CD14-positive monocyte (primary cell): ENCODE measurements at regions not wholly inside any gene's neighbourhood (a gene's known extent, or its start where the extent isn't known, plus 50 kb on each side); places are given as distances from the start of the nearest gene placed in this dataset.
A peak's percentile ranks its signal among the peaks of the same experiment; 100 is the strongest.

Source experiments
- DNase-seq, 3 donors: peaks; one replicate each; pipeline ENCODE4 v3.0.0-alpha.2; 2011 to 2022
- H2AFZ ChIP-seq: 2 replicates; pipeline ENCODE4 v1.6.0; 2012; ENCODE audit warnings: mild to moderate bottlenecking, low read depth, low read length, inconsistent platforms; ENCODE audit not compliant: insufficient read depth, poor library complexity, severe bottlenecking
- H3K27ac ChIP-seq, 2 donors: 1 replicate in 1 of 2; 2 replicates in 1 of 2; pipeline ENCODE4 v1.5.1; 2012 to 2013; ENCODE audit warnings: low read length in 2 of 2, control low read depth in 1 of 2, inconsistent platforms in 1 of 2, low read depth in 1 of 2, mild to moderate bottlenecking in 1 of 2
- H3K27me3 ChIP-seq, 2 donors: one replicate each; pipeline versions ENCODE4 v1.6.0 to v1.6.1; 2011 to 2013; ENCODE audit warnings: low read length in 2 of 2; ENCODE audit not compliant: control insufficient read depth in 2 of 2, insufficient read depth in 2 of 2
- H3K36me3 ChIP-seq, 2 donors: replicated peaks in 1 of 2; 1 replicate in 1 of 2; 2 replicates in 1 of 2; pipeline versions ENCODE4 v1.5.1 to v1.6.1; 2012 to 2013; ENCODE audit warnings: low read length in 2 of 2, control low read depth in 1 of 2, inconsistent platforms in 1 of 2, mild to moderate bottlenecking in 1 of 2; ENCODE audit not compliant: insufficient read depth in 2 of 2, control insufficient read depth in 1 of 2
- H3K4me1 ChIP-seq, 2 donors: 1 replicate in 1 of 2; 2 replicates in 1 of 2; pipeline versions ENCODE4 v1.5.1 to v1.6.1; 2012 to 2013; ENCODE audit warnings: low read length in 2 of 2, control low read depth in 1 of 2, inconsistent platforms in 1 of 2, mild to moderate bottlenecking in 1 of 2, moderate library complexity in 1 of 2; ENCODE audit not compliant: insufficient read depth in 2 of 2, control insufficient read depth in 1 of 2
- H3K4me2 ChIP-seq: replicated peaks from 2 replicates; pipeline ENCODE3; 2012; ENCODE audit warnings: low read length, moderate library complexity, mild to moderate bottlenecking; ENCODE audit not compliant: poor library complexity, severe bottlenecking; ENCODE audit errors: extremely low read depth
- H3K4me3 ChIP-seq, 3 experiments: fragments of 200-600 bp in 1 of 3; sonication (generic) in 1 of 3; replicated peaks in 1 of 3; 1 replicate in 2 of 3; 2 replicates in 1 of 3; pipeline ENCODE4 v1.5.1; 2011 to 2013; ENCODE audit warnings: low read length in 3 of 3, mild to moderate bottlenecking in 3 of 3, control low read depth in 2 of 3, low read depth in 2 of 3, inconsistent platforms in 1 of 3, moderate library complexity in 1 of 3
- H3K79me2 ChIP-seq: 2 replicates; pipeline ENCODE4 v1.6.0; 2012; ENCODE audit warnings: mild to moderate bottlenecking, control low read depth, inconsistent platforms, low read length, moderate library complexity; ENCODE audit not compliant: insufficient read depth
- H3K9ac ChIP-seq: 2 replicates; pipeline ENCODE4 v1.6.0; 2017; ENCODE audit warnings: low read length, mild to moderate bottlenecking; ENCODE audit not compliant: insufficient read depth, poor library complexity, severe bottlenecking
- H3K9me3 ChIP-seq, 2 donors: replicated peaks in 1 of 2; 1 replicate in 1 of 2; 2 replicates in 1 of 2; pipeline versions ENCODE4 v1.5.1 to v1.6.1; 2012 to 2013; ENCODE audit warnings: low read length in 2 of 2, control low read depth in 1 of 2; ENCODE audit not compliant: control insufficient read depth in 1 of 2, insufficient read depth in 1 of 2
- H4K20me1 ChIP-seq: 2 replicates; pipeline ENCODE4 v1.6.0; 2012; ENCODE audit warnings: mild to moderate bottlenecking, low read length, control low read depth, moderate library complexity; ENCODE audit not compliant: insufficient read depth
- H3K27ac Mint-ChIP-seq, 7 donors: one replicate each; pipeline ENCODE4 v1.8.0; 2020; ENCODE audit warnings: mild to moderate bottlenecking in 7 of 7, mixed read lengths in 7 of 7, moderate library complexity in 6 of 7, inconsistent platforms in 2 of 7
- H3K27me3 Mint-ChIP-seq, 3 donors: one replicate each; pipeline ENCODE4 v1.8.0; 2021 to 2022; ENCODE audit warnings: low read depth in 3 of 3, mild to moderate bottlenecking in 3 of 3, mixed read lengths in 3 of 3, moderate library complexity in 3 of 3, inconsistent platforms in 1 of 3
- H3K36me3 Mint-ChIP-seq, 2 donors: one replicate each; pipeline ENCODE4 v1.8.0; 2020; ENCODE audit warnings: mixed read lengths in 2 of 2, inconsistent platforms in 1 of 2, mild to moderate bottlenecking in 1 of 2
- H3K4me1 Mint-ChIP-seq: one replicate; pipeline ENCODE4 v1.8.0; 2020; ENCODE audit warnings: mild to moderate bottlenecking, mixed read lengths
- H3K4me3 Mint-ChIP-seq, 2 donors: one replicate each; pipeline ENCODE4 v1.8.0; 2020; ENCODE audit warnings: mild to moderate bottlenecking in 2 of 2, mixed read lengths in 2 of 2, moderate library complexity in 1 of 2
- H3K9me3 Mint-ChIP-seq, 7 donors: one replicate each; pipeline ENCODE4 v1.8.0; 2020 to 2022; ENCODE audit warnings: mixed read lengths in 7 of 7, mild to moderate bottlenecking in 6 of 7, moderate library complexity in 6 of 7, inconsistent platforms in 2 of 7
- WGBS: methylation state at CpG from one replicate; pipeline ENCODE4 v1.1.5; 2013; ENCODE audit warnings: missing lambda C conversion rate; ENCODE audit not compliant: insufficient coverage; 5-methylcytosine and 5-hydroxymethylcytosine counted together
- intact Hi-C, 2 donors: fragments of 100-400 bp; cut with micrococcal nuclease; formaldehyde crosslinking; loops; one replicate each; pipeline versions ENCODE4 v1.15.0 to v1.15.1; 2023
- TF ChIP-seq, protein P1 (sequence below): fragments of 200-600 bp; IDR thresholded peaks from one replicate; pipeline ENCODE4 v1.8.0; 2022; ENCODE audit warnings: antibody characterized with exemption, mild to moderate bottlenecking

DNA sequence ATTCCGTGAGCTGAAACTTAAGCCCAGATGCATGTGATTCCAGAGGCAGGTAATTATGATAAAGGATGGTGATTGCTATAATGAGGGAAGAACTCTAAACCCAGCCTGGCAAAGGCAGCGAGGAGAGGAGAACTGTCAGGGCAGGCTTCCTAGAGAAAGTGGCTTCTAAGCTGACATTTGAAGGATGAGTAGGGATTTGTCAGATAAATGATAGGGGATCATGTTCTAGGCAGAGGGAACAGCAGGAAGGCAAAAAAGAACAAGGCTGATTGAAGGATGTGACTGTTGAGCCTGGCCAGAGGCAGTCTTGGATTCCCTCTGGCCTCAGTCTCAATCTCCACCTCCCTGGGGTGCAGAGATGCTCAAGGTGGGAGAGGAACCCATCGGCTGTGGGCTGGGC, 146.4 kb upstream of the POU3F1 start:
- no peaks in the 10 kb centered on the region for H4K20me1 ChIP-seq
- Mint-ChIP-seq H3K36me3 (no peaks in the 10 kb centered on the region), H3K4me1 (peaks cover 5% of the 10 kb centered on the region), H3K4me3 (no peak overlapping the region), H3K27me3 (peaks cover 10 to 18% (median 12%) of the 10 kb centered on the region in 3 donors), H3K27ac (no peak overlapping the region), H3K9me3 (peaks cover 0 to 2% (median 0%) of the 10 kb centered on the region in 7 donors)
- H3K4me2 ChIP-seq = no peak overlapping the region
- TF ChIP-seq, protein P1, sequence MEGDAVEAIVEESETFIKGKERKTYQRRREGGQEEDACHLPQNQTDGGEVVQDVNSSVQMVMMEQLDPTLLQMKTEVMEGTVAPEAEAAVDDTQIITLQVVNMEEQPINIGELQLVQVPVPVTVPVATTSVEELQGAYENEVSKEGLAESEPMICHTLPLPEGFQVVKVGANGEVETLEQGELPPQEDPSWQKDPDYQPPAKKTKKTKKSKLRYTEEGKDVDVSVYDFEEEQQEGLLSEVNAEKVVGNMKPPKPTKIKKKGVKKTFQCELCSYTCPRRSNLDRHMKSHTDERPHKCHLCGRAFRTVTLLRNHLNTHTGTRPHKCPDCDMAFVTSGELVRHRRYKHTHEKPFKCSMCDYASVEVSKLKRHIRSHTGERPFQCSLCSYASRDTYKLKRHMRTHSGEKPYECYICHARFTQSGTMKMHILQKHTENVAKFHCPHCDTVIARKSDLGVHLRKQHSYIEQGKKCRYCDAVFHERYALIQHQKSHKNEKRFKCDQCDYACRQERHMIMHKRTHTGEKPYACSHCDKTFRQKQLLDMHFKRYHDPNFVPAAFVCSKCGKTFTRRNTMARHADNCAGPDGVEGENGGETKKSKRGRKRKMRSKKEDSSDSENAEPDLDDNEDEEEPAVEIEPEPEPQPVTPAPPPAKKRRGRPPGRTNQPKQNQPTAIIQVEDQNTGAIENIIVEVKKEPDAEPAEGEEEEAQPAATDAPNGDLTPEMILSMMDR = no peak
- H3K79me2 ChIP-seq = no peaks in the 10 kb centered on the region
- no peaks in the 10 kb centered on the region for H3K9me3 ChIP-seq
- no peak for DNase-seq
- no peaks in the 10 kb centered on the region for H3K36me3 ChIP-seq
- no peak overlapping the region for H3K4me3 ChIP-seq
- H3K9ac ChIP-seq = no peak overlapping the region
- H3K27ac ChIP-seq = no peak overlapping the region
- H3K27me3 ChIP-seq = peaks cover 0 to 6% of the 10 kb centered on the region in 2 donors
- no peak overlapping the region for H2AFZ ChIP-seq
- WGBS = 64% methylated on average over 3 of the region's 3 CpGs
- H3K4me1 ChIP-seq = peaks cover 0 to 5% of the 10 kb centered on the region in 2 donors
- intact Hi-C loops = no loop called here

DNA sequence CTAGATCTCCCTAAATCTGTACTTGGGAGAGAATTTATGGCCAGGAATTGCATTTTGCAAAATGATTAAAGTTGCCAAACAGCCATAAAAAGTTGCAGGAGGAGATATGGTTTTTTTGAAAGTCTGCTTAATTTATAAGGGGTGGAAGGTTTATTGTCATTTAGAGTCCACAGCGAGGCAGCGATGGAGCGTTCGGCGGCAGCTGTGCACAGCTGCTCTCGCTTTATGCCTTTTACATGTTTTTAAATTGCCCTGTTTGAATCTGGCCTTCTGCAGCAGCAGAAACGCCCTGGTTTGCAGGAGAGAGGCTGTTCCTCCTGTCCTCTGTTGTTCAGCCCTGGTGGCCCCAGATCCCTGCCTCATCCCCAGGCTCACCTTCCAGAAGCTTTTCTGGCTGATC, 144.9 kb upstream of the POU3F1 start:
- H3K27ac Mint-ChIP-seq = peak overlapping the region in 1 of 7 donors; percentile 21
- H3K27me3 Mint-ChIP-seq = peaks cover 10 to 18% (median 13%) of the 10 kb centered on the region in 3 donors
- intact Hi-C loops = no loop called here
- Histone ChIP-seq H3K4me2 (no peak overlapping the region), H3K4me3 (no peak overlapping the region), H3K9ac (no peak overlapping the region), H3K4me1 (peaks cover 0 to 5% of the 10 kb centered on the region in 2 donors), H3K27ac (no peak overlapping the region), H3K36me3 (no peaks in the 10 kb centered on the region), H3K79me2 (no peaks in the 10 kb centered on the region), H3K9me3 (no peaks in the 10 kb centered on the region), H4K20me1 (no peaks in the 10 kb centered on the region), H3K27me3 (peaks cover 0 to 6% of the 10 kb centered on the region in 2 donors), H2AFZ (no peak overlapping the region)
- H3K4me1 Mint-ChIP-seq = peaks cover 8% of the 10 kb centered on the region
- H3K4me3 Mint-ChIP-seq = no peak overlapping the region
- H3K36me3 Mint-ChIP-seq = no peaks in the 10 kb centered on the region
- TF ChIP-seq, protein P1 = no peak
- 4% methylated on average over 6 of the region's 7 CpGs for WGBS
- peaks cover 0 to 2% (median 0%) of the 10 kb centered on the region in 7 donors for H3K9me3 Mint-ChIP-seq
- DNase-seq = no peak
